Fibroblast of the aortic adventitia (primary cell): ENCODE measurements at regions not wholly inside any gene's neighbourhood (a gene's known extent, or its start where the extent isn't known, plus 50 kb on each side); places are given as distances from the start of the nearest gene placed in this dataset.

ENCODE experiments used
- DNase-seq: peaks from one replicate; pipeline ENCODE4 v3.0.0-alpha.2; 2010; ENCODE audit warnings: low read depth
- H3K4me3 ChIP-seq: 2 replicates; pipeline ENCODE4 v1.5.1; 2011; ENCODE audit warnings: low read depth, mild to moderate bottlenecking, control low read depth, low read length, moderate library complexity
- CTCF ChIP-seq: IDR thresholded peaks from 2 replicates; pipeline ENCODE4 v1.5.1; 2011; ENCODE audit warnings: mild to moderate bottlenecking, low read length, control low read depth, inconsistent platforms; ENCODE audit not compliant: insufficient read depth

GRCh38 chr9:88326936-88327335, 61.3 kb upstream of the SPIN1 start:
- no peak overlapping the region for H3K4me3 ChIP-seq
- DNase-seq: no peak
- no peak for TF ChIP-seq CTCF

- H3K4me3 ChIP-seq: no peak overlapping the region
- DNase-seq: no peak
- no peak for TF ChIP-seq CTCF
Measured at GRCh38 chr9:88326015-88326414, 62.2 kb upstream of the SPIN1 start.

GRCh38 chr9:88322906-88323566, 65.2 kb upstream of the SPIN1 start:
- H3K4me3 ChIP-seq: no peak overlapping the region
- no peak for TF ChIP-seq CTCF
- no peak for DNase-seq

- DNase-seq: no peak
- no peak for TF ChIP-seq CTCF
- H3K4me3 ChIP-seq: no peak overlapping the region
Measured at GRCh38 chr9:88321764-88322163, 66.5 kb upstream of the SPIN1 start.

GRCh38 chr9:88320748-88321415, 67.4 kb upstream of the SPIN1 start:
- H3K4me3 ChIP-seq: no peak overlapping the region
- DNase-seq: no peak
- no peak for TF ChIP-seq CTCF

GRCh38 chr9:88319936-88320747, 68.1 kb upstream of the SPIN1 start:
- DNase-seq: no peak
- H3K4me3 ChIP-seq: no peak overlapping the region
- TF ChIP-seq CTCF: no peak
